Neuron (in vitro differentiated cells): ENCODE measurements at regions not wholly inside any gene's neighbourhood (a gene's known extent, or its start where the extent isn't known, plus 50 kb on each side); places are given as distances from the start of the nearest gene placed in this dataset.
A peak's percentile ranks its signal among the peaks of the same experiment; 100 is the strongest.

Experiments
- H2AFZ ChIP-seq: one replicate; pipeline ENCODE4 v1.6.1; 2013; ENCODE audit warnings: low read depth, mild to moderate bottlenecking, inconsistent platforms, low read length, moderate library complexity
- H3K27me3 ChIP-seq: one replicate; pipeline ENCODE4 v1.6.1; 2013; ENCODE audit warnings: low read length; ENCODE audit not compliant: insufficient read depth
- H3K36me3 ChIP-seq: one replicate; pipeline ENCODE4 v1.6.1; 2013; ENCODE audit warnings: low read length; ENCODE audit not compliant: insufficient read depth
- H3K4me1 ChIP-seq: one replicate; pipeline ENCODE4 v1.6.1; 2013; ENCODE audit warnings: low read length; ENCODE audit not compliant: insufficient read depth
- H3K4me3 ChIP-seq: 2 replicates; pipeline ENCODE4 v1.5.1; 2013; ENCODE audit warnings: mild to moderate bottlenecking, low read length, moderate library complexity
- H3K9me3 ChIP-seq: one replicate; pipeline ENCODE4 v1.6.1; 2013; ENCODE audit warnings: low read length

DNA sequence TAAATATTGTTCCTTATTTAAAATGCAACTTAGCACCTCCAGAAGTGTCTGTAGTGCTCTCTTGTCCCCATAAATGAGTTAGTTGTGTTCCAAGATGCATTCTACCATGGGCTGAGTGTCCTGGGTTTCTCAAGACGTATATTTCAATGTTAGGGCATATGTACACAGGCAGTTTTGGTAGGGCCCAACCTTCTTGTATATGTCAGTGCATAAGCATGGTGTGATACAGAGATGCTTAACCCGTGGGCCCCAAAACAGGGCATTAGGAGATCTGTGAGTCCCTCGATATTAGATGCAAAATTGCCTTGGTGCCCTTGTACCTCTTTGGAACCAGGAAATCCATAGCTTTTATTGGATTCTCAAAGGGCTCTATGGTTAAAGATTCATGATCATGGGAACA, 91.5 kb upstream of the HIVEP1 start:
- Histone ChIP-seq H2AFZ (no peak overlapping the region), H3K27me3 (no peaks in the 10 kb centered on the region), H3K4me1 (peaks cover 18% of the 10 kb centered on the region), H3K9me3 (no peaks in the 10 kb centered on the region), H3K36me3 (no peaks in the 10 kb centered on the region), H3K4me3 (no peak overlapping the region)

DNA sequence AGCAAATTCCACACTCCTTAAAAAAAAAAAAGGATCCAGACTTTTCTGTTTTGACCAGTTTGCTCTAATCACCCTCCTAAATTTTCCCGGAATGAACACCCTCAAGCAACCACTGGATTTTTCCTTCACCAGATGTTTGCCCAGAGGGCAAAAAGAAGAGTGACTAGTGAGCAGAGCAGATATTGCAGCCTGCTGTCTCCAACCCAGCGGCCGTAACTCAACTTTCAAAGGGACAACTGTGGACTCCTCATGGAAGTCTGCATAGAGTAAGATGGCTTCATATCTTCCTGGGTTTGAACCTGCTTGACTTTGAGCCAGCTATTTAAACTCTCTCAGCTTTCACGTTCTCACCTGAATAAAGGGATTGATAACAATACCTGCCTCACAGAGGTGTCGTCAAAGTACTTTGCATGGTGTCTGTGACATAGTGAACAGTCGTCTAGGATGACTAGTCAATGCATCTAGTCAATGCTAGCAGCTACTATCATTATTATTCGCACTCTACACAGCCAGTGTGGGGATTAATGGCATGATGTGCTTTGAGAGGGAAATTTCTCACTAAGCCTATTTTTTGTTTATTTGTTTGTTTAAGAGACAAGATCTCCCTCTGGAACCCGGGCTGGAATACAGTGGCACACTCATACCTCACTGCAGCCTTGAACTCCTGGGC, 92.2 kb upstream of the HIVEP1 start:
- no peaks in the 10 kb centered on the region for H3K9me3 ChIP-seq
- no peak overlapping the region for H3K4me3 ChIP-seq
- no peaks in the 10 kb centered on the region for H3K27me3 ChIP-seq
- H2AFZ ChIP-seq = no peak overlapping the region
- no peaks in the 10 kb centered on the region for H3K36me3 ChIP-seq
- H3K4me1 ChIP-seq = peaks cover 18% of the 10 kb centered on the region

DNA sequence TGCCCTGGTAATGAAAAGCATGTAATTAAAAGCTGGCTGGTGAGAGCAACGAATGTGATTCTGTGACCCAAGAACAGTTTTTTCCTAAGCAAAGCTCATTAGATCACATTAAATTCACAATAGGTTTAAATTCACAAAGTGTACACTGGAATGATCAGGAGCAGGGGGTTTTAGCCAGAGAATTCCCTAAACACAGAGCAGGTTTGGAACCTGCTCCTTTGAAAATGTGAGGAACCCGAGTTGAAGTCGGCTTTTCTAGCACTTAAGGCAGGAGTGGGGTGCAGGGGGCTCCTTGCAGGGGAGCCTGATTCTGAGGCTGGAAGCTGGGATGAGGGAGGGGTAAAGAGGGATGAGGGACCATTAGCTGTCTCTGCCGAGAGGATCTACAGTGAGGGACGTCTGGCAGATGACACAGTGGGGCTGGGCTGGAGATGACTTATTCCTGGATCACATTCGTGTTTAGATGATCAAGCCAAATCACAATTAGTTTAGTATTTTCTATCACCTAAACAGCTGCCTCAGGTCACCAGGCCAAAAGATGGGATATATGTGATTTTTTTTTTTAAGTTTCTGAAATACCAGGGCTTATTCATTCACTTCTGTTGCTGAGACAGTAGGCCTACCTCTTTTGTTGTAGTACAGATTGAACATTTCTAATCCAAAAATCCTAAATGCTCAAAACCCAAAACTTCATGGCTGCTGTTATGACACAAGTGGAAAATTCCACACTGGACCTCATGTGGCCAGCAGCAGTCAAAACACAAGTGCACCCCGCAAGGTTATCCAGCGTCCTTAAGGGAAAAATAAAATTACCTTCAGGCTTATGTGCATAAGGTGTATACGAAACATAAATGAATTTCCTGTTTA, 93.1 kb upstream of the HIVEP1 start:
- H3K4me3 ChIP-seq = no peak overlapping the region
- no peaks in the 10 kb centered on the region for H3K27me3 ChIP-seq

DNA sequence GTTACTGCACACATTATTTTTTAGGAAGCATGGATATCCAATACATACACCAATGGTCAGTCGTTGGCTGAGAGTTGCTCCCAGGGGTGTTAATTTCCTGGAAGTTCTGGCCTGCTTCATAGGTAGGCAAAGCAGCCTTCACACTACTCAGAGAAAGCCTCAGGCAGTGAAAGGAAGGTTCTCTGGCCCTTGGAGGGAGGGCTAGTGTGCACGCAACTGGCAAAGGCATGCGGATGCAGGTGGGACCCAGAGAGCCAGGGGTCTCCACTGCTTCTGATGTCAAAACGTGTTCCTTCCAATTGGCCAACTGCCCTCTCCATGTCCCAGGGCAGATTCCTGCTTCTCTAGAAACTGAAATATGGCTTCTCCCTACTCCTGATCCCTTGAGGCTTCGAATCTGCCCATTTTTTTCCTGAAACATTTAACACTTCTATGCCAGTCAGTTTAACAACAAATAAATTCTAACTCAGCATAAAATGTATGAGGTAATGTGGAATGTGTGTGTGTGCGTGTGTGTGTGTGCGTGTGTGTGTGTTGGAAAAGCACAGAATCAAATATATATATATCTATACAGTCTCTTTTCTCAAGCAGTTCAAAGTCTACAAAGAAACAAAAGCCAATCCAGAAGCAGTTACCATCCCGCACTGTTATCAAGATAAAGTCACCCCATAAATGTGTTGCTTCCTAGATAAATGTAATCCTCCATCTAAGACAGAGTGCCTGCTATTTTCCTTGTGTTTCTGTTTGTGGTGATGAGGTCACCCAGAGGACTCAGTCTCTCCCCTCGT, 94.0 kb upstream of the HIVEP1 start:
- Histone ChIP-seq H3K4me1 (peaks cover 18% of the 10 kb centered on the region), H3K36me3 (no peaks in the 10 kb centered on the region), H3K27me3 (no peaks in the 10 kb centered on the region), H3K4me3 (no peak overlapping the region), H3K9me3 (peaks cover 1% of the 10 kb centered on the region), H2AFZ (peak overlapping the region; percentile 62)

More for the DNA sequence above, 93.1 kb upstream of the HIVEP1 start:
- no peaks in the 10 kb centered on the region for H3K9me3 ChIP-seq
- H3K36me3 ChIP-seq = no peaks in the 10 kb centered on the region
- H3K4me1 ChIP-seq = peaks cover 18% of the 10 kb centered on the region
- peak overlapping the region; percentile 62 for H2AFZ ChIP-seq

GRCh38 chr6:11912420-11912819, 99.7 kb upstream of the HIVEP1 start:
- Histone ChIP-seq H2AFZ (no peak overlapping the region), H3K4me3 (no peak overlapping the region), H3K36me3 (no peaks in the 10 kb centered on the region), H3K27me3 (no peaks in the 10 kb centered on the region), H3K4me1 (no peaks in the 10 kb centered on the region), H3K9me3 (peaks cover 2% of the 10 kb centered on the region)

DNA sequence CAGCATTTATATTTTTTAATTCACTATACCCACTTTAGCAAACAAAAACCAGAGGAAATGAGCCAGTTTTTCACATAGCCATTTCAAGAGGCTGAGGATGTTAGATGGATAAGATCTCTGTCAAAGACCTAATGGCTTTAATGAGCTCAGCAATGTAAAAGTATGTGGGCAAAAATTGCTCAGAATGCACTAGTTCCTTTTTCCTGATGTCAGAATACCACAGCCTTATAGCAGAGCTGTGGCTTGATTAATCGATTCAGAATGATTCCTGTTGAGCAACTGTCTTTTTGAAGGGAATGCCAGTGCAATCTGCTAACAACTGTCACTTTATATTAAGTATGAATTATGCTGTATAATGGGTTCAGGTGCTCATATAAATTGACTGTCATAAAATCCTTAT, 100.6 kb upstream of the HIVEP1 start:
- Histone ChIP-seq H3K4me1 (no peaks in the 10 kb centered on the region), H3K9me3 (peaks cover 2% of the 10 kb centered on the region), H3K36me3 (no peaks in the 10 kb centered on the region), H2AFZ (no peak overlapping the region), H3K27me3 (no peaks in the 10 kb centered on the region), H3K4me3 (no peak overlapping the region)

GRCh38 chr6:11909696-11910132, 102.4 kb upstream of the HIVEP1 start:
- no peaks in the 10 kb centered on the region for H3K36me3 ChIP-seq
- no peak overlapping the region for H2AFZ ChIP-seq
- no peaks in the 10 kb centered on the region for H3K27me3 ChIP-seq
- peaks cover 2% of the 10 kb centered on the region for H3K9me3 ChIP-seq
- H3K4me1 ChIP-seq = no peaks in the 10 kb centered on the region
- H3K4me3 ChIP-seq = no peak overlapping the region

- no peaks in the 10 kb centered on the region for H3K27me3 ChIP-seq
- H3K36me3 ChIP-seq = no peaks in the 10 kb centered on the region
- H3K9me3 ChIP-seq = peaks cover 2% of the 10 kb centered on the region
- H3K4me1 ChIP-seq = no peaks in the 10 kb centered on the region
- no peak overlapping the region for H3K4me3 ChIP-seq
- H2AFZ ChIP-seq = no peak overlapping the region
Measured at GRCh38 chr6:11908436-11909105, 103.5 kb upstream of the HIVEP1 start.

DNA sequence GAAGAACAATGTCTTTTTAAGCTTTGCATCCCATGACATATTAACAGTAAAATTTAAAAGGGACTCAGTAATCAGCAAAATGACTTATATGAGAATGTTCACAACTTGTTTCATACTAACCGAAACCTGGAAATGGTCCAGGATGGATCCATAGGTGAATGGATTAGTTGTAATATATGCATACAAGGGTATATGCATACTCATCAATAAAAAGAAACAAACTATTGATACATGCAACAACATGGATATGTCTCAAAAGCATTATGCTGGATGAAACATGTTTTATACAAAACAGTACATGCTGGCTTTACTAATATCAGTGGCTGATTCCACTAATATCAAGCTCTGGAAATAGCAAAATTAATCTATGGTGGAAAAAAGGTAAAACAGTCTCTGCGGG, 108.5 kb upstream of the HIVEP1 start:
- Histone ChIP-seq H2AFZ (no peak overlapping the region), H3K4me3 (no peak overlapping the region), H3K36me3 (no peaks in the 10 kb centered on the region)

GRCh38 chr6:11902527-11902926, 109.6 kb upstream of the HIVEP1 start:
- H3K27me3 ChIP-seq = no peaks in the 10 kb centered on the region
- no peaks in the 10 kb centered on the region for H3K9me3 ChIP-seq
- H3K36me3 ChIP-seq = no peaks in the 10 kb centered on the region
- H3K4me3 ChIP-seq = no peak overlapping the region
- H2AFZ ChIP-seq = no peak overlapping the region
- H3K4me1 ChIP-seq = no peaks in the 10 kb centered on the region

More for the DNA sequence above, 108.5 kb upstream of the HIVEP1 start:
- Histone ChIP-seq H3K4me1 (no peaks in the 10 kb centered on the region), H3K9me3 (no peaks in the 10 kb centered on the region), H3K27me3 (no peaks in the 10 kb centered on the region)

DNA sequence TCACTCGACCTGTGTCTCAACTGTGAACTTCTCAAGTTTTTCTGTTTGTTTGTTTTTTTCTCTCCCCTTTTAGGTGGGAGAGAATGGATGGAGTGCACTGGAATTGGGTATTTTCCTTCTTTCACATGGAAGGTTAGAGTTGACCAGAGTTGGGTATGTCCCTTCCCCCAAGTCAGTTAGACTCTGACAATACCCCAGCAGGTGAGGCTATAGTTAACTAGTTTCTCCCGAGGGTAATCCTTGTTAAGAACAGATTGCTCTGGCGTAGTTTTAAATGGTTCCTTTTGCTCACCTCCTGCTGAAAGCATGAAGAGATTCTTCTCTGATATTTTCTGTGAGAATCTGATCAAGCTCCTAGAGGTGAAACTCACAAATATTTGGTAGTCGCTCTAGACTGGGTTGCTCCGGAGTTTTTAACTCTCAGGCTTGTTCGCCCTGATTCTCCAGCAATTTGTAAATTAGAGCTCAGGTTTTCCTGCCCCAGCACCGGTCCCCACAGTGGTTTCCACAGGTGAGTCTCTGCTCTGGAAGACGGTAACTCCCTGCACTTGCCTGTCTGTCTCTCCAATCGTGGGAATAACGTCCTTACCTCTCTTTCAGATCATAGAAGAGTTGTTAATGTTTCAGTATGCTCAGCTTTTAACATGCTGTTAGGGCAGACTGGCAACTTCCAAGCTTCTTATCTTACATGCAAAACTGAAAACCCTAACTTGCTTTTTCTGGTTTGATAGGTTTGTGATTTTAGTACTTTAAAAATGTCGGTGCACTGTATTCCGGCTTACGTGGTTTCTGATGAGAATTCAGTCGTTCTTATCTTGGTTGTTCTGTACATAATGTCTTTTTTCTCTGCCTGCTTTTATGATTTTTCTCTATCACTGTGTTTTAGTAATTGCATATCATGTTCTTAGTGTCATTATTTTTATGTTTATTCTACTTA, 111.2 kb upstream of the HIVEP1 start:
- Histone ChIP-seq H3K27me3 (no peaks in the 10 kb centered on the region), H3K4me1 (no peaks in the 10 kb centered on the region), H2AFZ (no peak overlapping the region), H3K9me3 (no peaks in the 10 kb centered on the region), H3K36me3 (no peaks in the 10 kb centered on the region), H3K4me3 (no peak overlapping the region)

GRCh38 chr6:11899645-11900044, 112.5 kb upstream of the HIVEP1 start:
- H3K36me3 ChIP-seq = no peaks in the 10 kb centered on the region
- H2AFZ ChIP-seq = no peak overlapping the region
- H3K4me3 ChIP-seq = no peak overlapping the region
- H3K4me1 ChIP-seq = no peaks in the 10 kb centered on the region
- no peaks in the 10 kb centered on the region for H3K9me3 ChIP-seq
- H3K27me3 ChIP-seq = no peaks in the 10 kb centered on the region
